Astrocyte (in vitro differentiated cells and primary cell): ENCODE measurements at regions not wholly inside any gene's neighbourhood (a gene's known extent, or its start where the extent isn't known, plus 50 kb on each side); places are given as distances from the start of the nearest gene placed in this dataset.

Source experiments
- DNase-seq: peaks from one replicate; pipeline ENCODE4 v3.0.0-alpha.2; 2010; ENCODE audit warnings: low read depth
- FAIRE-seq: peaks from 2 replicates; lab custom pipeline; 2011; peaks lifted over from hg19 to GRCh38; lab: Jason Lieb, UNC
- H2AFZ ChIP-seq: 2 replicates; pipeline ENCODE4 v1.6.0; 2012; ENCODE audit warnings: low read depth, low read length, inconsistent platforms
- H3K27ac ChIP-seq: 2 replicates; pipeline ENCODE4 v1.5.1; 2011; ENCODE audit warnings: low read depth, low read length, inconsistent platforms
- H3K27me3 ChIP-seq: 2 replicates; pipeline ENCODE4 v1.6.0; 2011; ENCODE audit warnings: low read length, inconsistent platforms; ENCODE audit not compliant: insufficient read depth
- H3K36me3 ChIP-seq: 2 replicates; pipeline ENCODE4 v1.5.1; 2011; ENCODE audit warnings: low read length, inconsistent platforms; ENCODE audit not compliant: insufficient read depth
- H3K4me1 ChIP-seq: 2 replicates; pipeline ENCODE4 v1.5.1; 2011; ENCODE audit warnings: low read length, inconsistent platforms; ENCODE audit not compliant: insufficient read depth
- H3K4me2 ChIP-seq: 2 replicates; pipeline ENCODE4 v1.6.0; 2012; ENCODE audit warnings: low read length, inconsistent platforms
- H3K4me3 ChIP-seq: 2 replicates; pipeline ENCODE4 v1.5.1; 2011; ENCODE audit warnings: low read depth, mild to moderate bottlenecking, low read length, inconsistent platforms; ENCODE audit not compliant: insufficient read depth
- H3K79me2 ChIP-seq: 2 replicates; pipeline ENCODE4 v1.6.0; 2012; ENCODE audit warnings: mild to moderate bottlenecking, low read length, inconsistent platforms; ENCODE audit not compliant: insufficient read depth
- H3K9ac ChIP-seq: 2 replicates; pipeline ENCODE4 v1.6.0; 2012; ENCODE audit warnings: mild to moderate bottlenecking, low read length, inconsistent platforms
- H3K9me3 ChIP-seq: 2 replicates; pipeline ENCODE4 v1.5.1; 2012; ENCODE audit warnings: low read depth, mild to moderate bottlenecking, low read length, inconsistent platforms; ENCODE audit not compliant: insufficient read depth
- H4K20me1 ChIP-seq: 2 replicates; pipeline ENCODE4 v1.6.0; 2012; ENCODE audit warnings: low read length, inconsistent platforms; ENCODE audit not compliant: insufficient read depth
- H3K27ac Mint-ChIP-seq: one replicate; pipeline ENCODE4 v1.8.0; 2021; ENCODE audit warnings: mild to moderate bottlenecking, mixed read lengths; ENCODE audit not compliant: unreplicated experiment
- H3K27me3 Mint-ChIP-seq: one replicate; pipeline ENCODE4 v1.8.0; 2021; ENCODE audit warnings: low read depth, mixed read lengths; ENCODE audit not compliant: unreplicated experiment
- H3K36me3 Mint-ChIP-seq: one replicate; pipeline ENCODE4 v1.8.0; 2021; ENCODE audit warnings: low read depth, mixed read lengths; ENCODE audit not compliant: unreplicated experiment
- H3K4me1 Mint-ChIP-seq: one replicate; pipeline ENCODE4 v1.8.0; 2021; ENCODE audit warnings: low read depth, mixed read lengths; ENCODE audit not compliant: unreplicated experiment
- H3K4me3 Mint-ChIP-seq: one replicate; pipeline ENCODE4 v1.8.0; 2021; ENCODE audit warnings: mild to moderate bottlenecking, moderate library complexity, mixed read lengths; ENCODE audit not compliant: unreplicated experiment
- H3K9me3 Mint-ChIP-seq: one replicate; pipeline ENCODE4 v1.8.0; 2021; ENCODE audit warnings: mild to moderate bottlenecking, mixed read lengths; ENCODE audit not compliant: unreplicated experiment
- EZH2 ChIP-seq: IDR thresholded peaks from 2 replicates; pipeline ENCODE4 v1.6.1; 2012; ENCODE audit warnings: mild to moderate bottlenecking, low read length, inconsistent platforms; ENCODE audit not compliant: insufficient read depth
- TF ChIP-seq, protein P1 (sequence below): IDR thresholded peaks from 2 replicates; pipeline ENCODE4 v1.5.1; 2011; ENCODE audit warnings: low read depth, mild to moderate bottlenecking, inconsistent platforms, low read length, moderate library complexity; ENCODE audit not compliant: insufficient read depth

DNA sequence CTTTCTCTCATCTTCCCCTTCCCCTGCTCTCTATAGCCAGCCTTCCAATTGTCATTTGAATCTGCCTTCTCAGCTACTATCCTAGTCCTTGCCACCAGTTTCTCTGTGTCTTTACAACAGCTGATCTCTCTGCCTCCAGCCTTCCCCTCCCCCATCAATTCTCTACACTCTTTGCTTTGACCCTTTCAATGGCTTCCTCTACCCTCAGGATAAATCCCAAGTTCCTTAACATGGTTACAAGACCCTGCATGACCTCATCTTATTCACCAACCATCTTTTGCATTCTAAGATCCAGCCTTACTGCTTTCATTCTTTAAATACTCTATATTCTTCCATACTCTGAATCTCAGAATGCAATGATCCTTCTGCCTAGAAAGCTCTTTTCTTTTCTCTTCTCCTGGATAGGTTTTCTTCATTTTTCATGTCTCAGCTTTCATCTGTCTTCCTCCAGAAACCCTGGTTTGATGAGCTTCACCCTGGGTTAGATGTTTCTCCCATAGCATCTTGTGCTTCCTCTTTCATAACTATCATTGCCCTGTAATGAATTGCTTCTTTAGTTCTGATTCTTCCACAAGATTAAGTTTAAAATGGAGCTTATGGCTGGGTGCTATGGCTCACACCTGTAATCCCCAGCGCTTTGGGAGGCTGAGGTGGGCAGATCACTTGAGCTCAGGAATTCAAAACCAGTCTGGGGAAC is 58.6 kb upstream of the ZSWIM6 start:
- DNase-seq = no peak
- H3K79me2 ChIP-seq = no peaks in the 10 kb centered on the region
- H3K27me3 ChIP-seq = no peaks in the 10 kb centered on the region
- peaks cover 5% of the 10 kb centered on the region for H3K4me1 ChIP-seq
- Mint-ChIP-seq H3K4me3 (no peak overlapping the region), H3K27me3 (peaks cover 2% of the 10 kb centered on the region), H3K36me3 (no peaks in the 10 kb centered on the region), H3K4me1 (peaks cover 18% of the 10 kb centered on the region), H3K27ac (no peak overlapping the region), H3K9me3 (no peaks in the 10 kb centered on the region)
- no peaks in the 10 kb centered on the region for H4K20me1 ChIP-seq
- TF ChIP-seq, protein P1, sequence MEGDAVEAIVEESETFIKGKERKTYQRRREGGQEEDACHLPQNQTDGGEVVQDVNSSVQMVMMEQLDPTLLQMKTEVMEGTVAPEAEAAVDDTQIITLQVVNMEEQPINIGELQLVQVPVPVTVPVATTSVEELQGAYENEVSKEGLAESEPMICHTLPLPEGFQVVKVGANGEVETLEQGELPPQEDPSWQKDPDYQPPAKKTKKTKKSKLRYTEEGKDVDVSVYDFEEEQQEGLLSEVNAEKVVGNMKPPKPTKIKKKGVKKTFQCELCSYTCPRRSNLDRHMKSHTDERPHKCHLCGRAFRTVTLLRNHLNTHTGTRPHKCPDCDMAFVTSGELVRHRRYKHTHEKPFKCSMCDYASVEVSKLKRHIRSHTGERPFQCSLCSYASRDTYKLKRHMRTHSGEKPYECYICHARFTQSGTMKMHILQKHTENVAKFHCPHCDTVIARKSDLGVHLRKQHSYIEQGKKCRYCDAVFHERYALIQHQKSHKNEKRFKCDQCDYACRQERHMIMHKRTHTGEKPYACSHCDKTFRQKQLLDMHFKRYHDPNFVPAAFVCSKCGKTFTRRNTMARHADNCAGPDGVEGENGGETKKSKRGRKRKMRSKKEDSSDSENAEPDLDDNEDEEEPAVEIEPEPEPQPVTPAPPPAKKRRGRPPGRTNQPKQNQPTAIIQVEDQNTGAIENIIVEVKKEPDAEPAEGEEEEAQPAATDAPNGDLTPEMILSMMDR = no peak
- no peak for TF ChIP-seq EZH2
- FAIRE-seq = no peak
- H3K27ac ChIP-seq = no peak overlapping the region
- no peak overlapping the region for H2AFZ ChIP-seq
- no peak overlapping the region for H3K9ac ChIP-seq
- no peaks in the 10 kb centered on the region for H3K9me3 ChIP-seq
- H3K4me3 ChIP-seq = no peak overlapping the region
- H3K36me3 ChIP-seq = no peaks in the 10 kb centered on the region
- H3K4me2 ChIP-seq = no peak overlapping the region

DNA sequence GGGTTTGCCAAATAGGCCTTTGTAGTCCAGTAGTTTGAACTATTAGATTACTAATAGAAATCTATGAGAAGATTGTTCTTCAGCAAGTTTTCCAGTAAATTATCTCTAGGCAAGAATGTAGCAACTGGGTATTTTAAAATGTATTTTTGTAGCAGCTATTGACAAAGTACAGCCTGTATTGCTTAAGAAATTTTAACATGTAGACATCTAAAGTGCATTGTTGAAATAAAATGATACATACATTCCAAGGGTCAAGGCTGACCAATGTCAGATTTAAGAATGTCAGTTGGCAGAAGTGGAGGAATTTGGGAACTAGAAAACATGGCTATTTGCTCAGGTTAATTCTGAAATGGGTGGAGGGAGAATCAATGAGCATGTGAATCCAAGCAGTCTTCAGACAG is 57.5 kb upstream of the ZSWIM6 start:
- H3K9me3 ChIP-seq = no peaks in the 10 kb centered on the region
- peak; percentile 51 for DNase-seq
- H3K9ac ChIP-seq = no peak overlapping the region
- Mint-ChIP-seq H3K36me3 (no peaks in the 10 kb centered on the region), H3K27me3 (no peaks in the 10 kb centered on the region), H3K4me3 (no peak overlapping the region), H3K9me3 (no peaks in the 10 kb centered on the region), H3K4me1 (peaks cover 20% of the 10 kb centered on the region), H3K27ac (no peak overlapping the region)
- FAIRE-seq = no peak
- no peaks in the 10 kb centered on the region for H3K79me2 ChIP-seq
- no peak overlapping the region for H2AFZ ChIP-seq
- H3K4me2 ChIP-seq = no peak overlapping the region
- no peaks in the 10 kb centered on the region for H4K20me1 ChIP-seq
- no peaks in the 10 kb centered on the region for H3K36me3 ChIP-seq
- TF ChIP-seq EZH2 = no peak
- TF ChIP-seq, protein P1 = no peak
- H3K27ac ChIP-seq = no peak overlapping the region
- H3K4me1 ChIP-seq = peaks cover 6% of the 10 kb centered on the region
- H3K4me3 ChIP-seq = no peak overlapping the region
- H3K27me3 ChIP-seq = no peaks in the 10 kb centered on the region

DNA sequence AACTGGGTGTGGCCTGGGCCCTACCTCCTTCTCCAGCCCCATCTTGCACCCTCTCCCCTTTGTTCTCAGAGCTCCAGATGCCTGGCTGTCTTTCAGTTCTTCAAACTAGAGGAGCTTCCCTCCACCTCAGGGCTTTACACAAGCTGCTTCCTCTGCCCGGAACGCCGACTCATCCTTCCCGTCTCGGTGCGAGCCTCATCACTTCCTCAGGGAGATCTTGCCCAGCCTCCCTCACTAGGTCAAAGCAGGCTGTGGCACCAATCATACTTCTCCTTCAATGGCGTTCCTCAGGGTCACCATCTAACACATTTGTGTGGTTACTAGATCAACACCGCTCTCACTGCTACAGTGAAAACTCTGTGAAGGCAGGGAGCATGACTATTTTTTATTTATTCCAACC is 56.2 kb upstream of the ZSWIM6 start:
- no peaks in the 10 kb centered on the region for H3K36me3 ChIP-seq
- H3K27ac Mint-ChIP-seq = peak overlapping the region; percentile 51
- peak; percentile 23 for FAIRE-seq

More for the DNA sequence above, 56.2 kb upstream of the ZSWIM6 start:
- Mint-ChIP-seq H3K4me1 (peaks cover 33% of the 10 kb centered on the region), H3K9me3 (no peaks in the 10 kb centered on the region), H3K27me3 (no peaks in the 10 kb centered on the region), H3K36me3 (no peaks in the 10 kb centered on the region), H3K4me3 (peak overlapping the region; percentile 5)
- no peak overlapping the region for H3K9ac ChIP-seq
- no peak for TF ChIP-seq EZH2
- TF ChIP-seq, protein P1 = no peak
- no peak overlapping the region for H3K27ac ChIP-seq
- H2AFZ ChIP-seq = peak overlapping the region; percentile 86
- H3K4me1 ChIP-seq = peaks cover 19% of the 10 kb centered on the region
- H3K27me3 ChIP-seq = no peaks in the 10 kb centered on the region
- H3K9me3 ChIP-seq = no peaks in the 10 kb centered on the region
- H3K4me3 ChIP-seq = no peak overlapping the region
- H3K4me2 ChIP-seq = peak overlapping the region; percentile 45
- H4K20me1 ChIP-seq = no peaks in the 10 kb centered on the region
- no peaks in the 10 kb centered on the region for H3K79me2 ChIP-seq
- DNase-seq = peak; percentile 52
